HL-60 (cell line): ENCODE measurements at regions not wholly inside any gene's neighbourhood (a gene's known extent, or its start where the extent isn't known, plus 50 kb on each side); places are given as distances from the start of the nearest gene placed in this dataset.

Source experiments
- GABPA ChIP-seq: IDR thresholded peaks from 2 replicates; pipeline ENCODE4 v1.6.1; 2012; ENCODE audit warnings: low read depth
- POLR2AphosphoS5 ChIP-seq: IDR thresholded peaks from 2 replicates; pipeline ENCODE4 v1.6.1; 2012; ENCODE audit warnings: low read depth
- SPI1 ChIP-seq: IDR thresholded peaks from 2 replicates; pipeline ENCODE4 v1.6.1; 2012; ENCODE audit warnings: low read depth, mild to moderate bottlenecking, borderline replicate concordance
- TF ChIP-seq, protein P1 (sequence below): IDR thresholded peaks from one replicate; pipeline ENCODE4 v1.5.1; 2011; ENCODE audit warnings: low read length, control low read depth, inconsistent platforms; ENCODE audit not compliant: insufficient read depth
- TF ChIP-seq, protein P2 (sequence below): IDR thresholded peaks from 2 replicates; pipeline ENCODE4 v1.6.1; 2012; ENCODE audit warnings: low read depth; ENCODE audit not compliant: insufficient replicate concordance

DNA sequence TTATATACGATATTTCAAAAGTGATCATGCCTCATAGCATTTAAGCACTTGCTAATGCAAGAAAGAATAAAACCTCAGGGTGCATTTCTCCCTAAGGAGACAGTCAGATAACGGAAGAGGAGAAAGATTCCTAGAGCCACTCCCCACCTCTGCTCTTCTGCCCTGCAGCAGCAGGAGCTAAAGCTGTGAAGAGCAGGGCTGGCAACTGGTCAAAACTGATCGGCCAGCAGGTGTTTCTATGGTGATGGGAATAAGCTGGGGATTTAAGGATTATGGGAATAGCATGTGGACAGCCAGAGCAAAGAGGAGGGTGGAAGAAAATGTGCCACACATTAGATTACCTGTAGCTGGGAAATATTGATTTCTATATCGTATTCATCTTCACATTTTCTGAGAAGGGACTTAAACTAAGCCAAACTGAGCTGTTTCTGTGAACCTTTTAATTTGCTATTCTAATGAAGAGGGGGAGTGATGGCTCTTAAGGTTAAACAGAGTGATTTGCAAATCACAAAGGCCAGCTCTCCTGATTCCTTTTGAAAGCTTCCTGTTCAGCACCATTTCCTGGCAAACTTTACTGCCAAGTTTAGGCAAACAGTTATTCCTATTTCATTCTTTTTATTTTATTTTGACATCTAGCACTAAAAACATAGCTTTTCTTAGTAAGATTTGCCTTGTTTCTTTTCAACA is 268.9 kb upstream of the PFKP start:
- TF ChIP-seq, protein P1, sequence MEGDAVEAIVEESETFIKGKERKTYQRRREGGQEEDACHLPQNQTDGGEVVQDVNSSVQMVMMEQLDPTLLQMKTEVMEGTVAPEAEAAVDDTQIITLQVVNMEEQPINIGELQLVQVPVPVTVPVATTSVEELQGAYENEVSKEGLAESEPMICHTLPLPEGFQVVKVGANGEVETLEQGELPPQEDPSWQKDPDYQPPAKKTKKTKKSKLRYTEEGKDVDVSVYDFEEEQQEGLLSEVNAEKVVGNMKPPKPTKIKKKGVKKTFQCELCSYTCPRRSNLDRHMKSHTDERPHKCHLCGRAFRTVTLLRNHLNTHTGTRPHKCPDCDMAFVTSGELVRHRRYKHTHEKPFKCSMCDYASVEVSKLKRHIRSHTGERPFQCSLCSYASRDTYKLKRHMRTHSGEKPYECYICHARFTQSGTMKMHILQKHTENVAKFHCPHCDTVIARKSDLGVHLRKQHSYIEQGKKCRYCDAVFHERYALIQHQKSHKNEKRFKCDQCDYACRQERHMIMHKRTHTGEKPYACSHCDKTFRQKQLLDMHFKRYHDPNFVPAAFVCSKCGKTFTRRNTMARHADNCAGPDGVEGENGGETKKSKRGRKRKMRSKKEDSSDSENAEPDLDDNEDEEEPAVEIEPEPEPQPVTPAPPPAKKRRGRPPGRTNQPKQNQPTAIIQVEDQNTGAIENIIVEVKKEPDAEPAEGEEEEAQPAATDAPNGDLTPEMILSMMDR, result no peak
- TF ChIP-seq SPI1 (no peak), GABPA (no peak), POLR2AphosphoS5 (no peak)
- TF ChIP-seq, protein P2, sequence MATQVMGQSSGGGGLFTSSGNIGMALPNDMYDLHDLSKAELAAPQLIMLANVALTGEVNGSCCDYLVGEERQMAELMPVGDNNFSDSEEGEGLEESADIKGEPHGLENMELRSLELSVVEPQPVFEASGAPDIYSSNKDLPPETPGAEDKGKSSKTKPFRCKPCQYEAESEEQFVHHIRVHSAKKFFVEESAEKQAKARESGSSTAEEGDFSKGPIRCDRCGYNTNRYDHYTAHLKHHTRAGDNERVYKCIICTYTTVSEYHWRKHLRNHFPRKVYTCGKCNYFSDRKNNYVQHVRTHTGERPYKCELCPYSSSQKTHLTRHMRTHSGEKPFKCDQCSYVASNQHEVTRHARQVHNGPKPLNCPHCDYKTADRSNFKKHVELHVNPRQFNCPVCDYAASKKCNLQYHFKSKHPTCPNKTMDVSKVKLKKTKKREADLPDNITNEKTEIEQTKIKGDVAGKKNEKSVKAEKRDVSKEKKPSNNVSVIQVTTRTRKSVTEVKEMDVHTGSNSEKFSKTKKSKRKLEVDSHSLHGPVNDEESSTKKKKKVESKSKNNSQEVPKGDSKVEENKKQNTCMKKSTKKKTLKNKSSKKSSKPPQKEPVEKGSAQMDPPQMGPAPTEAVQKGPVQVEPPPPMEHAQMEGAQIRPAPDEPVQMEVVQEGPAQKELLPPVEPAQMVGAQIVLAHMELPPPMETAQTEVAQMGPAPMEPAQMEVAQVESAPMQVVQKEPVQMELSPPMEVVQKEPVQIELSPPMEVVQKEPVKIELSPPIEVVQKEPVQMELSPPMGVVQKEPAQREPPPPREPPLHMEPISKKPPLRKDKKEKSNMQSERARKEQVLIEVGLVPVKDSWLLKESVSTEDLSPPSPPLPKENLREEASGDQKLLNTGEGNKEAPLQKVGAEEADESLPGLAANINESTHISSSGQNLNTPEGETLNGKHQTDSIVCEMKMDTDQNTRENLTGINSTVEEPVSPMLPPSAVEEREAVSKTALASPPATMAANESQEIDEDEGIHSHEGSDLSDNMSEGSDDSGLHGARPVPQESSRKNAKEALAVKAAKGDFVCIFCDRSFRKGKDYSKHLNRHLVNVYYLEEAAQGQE, result no peak
